HEK293 (cell line): ENCODE measurements at regions not wholly inside any gene's neighbourhood (a gene's known extent, or its start where the extent isn't known, plus 50 kb on each side); places are given as distances from the start of the nearest gene placed in this dataset.

Experiments used
- CTCF ChIA-PET: fragments of 350-600 bp; formaldehyde crosslinking; extraction: SDS; loops from one replicate; lab custom pipeline; 2021; ENCODE audit warnings: antibody characterized with exemption; lab: Yijun Ruan, JAX
- POLR2A ChIA-PET: fragments of 300-600 bp; formaldehyde crosslinking; extraction: SDS; loops from one replicate; lab custom pipeline; 2020; ENCODE audit warnings: antibody characterized with exemption, inconsistent platforms; lab: Yijun Ruan, JAX
- H3K27ac ChIP-seq: fragments of 200-500 bp; sonication (Bioruptor generic); 2 replicates; pipeline ENCODE4 v1.5.1; 2014; ENCODE audit warnings: low read depth, low read length, control low read depth, inconsistent platforms; ENCODE audit errors: extremely low read depth
- H3K36me3 ChIP-seq, 2 experiments: fragments of 200-500 bp in 1 of 2; sonication (Bioruptor generic) in 1 of 2; 1 replicate in 1 of 2; 2 replicates in 1 of 2; pipeline ENCODE4 v1.5.1; 2014 to 2017; ENCODE audit warnings: inconsistent platforms in 2 of 2, low read length in 2 of 2; ENCODE audit not compliant: control insufficient read depth in 2 of 2, insufficient read depth in 1 of 2
- H3K4me1 ChIP-seq: fragments of 200-500 bp; sonication (Bioruptor generic); 2 replicates; pipeline ENCODE4 v1.5.1; 2014; ENCODE audit warnings: mild to moderate bottlenecking, low read length, inconsistent platforms; ENCODE audit not compliant: control insufficient read depth, insufficient read depth
- H3K4me3 ChIP-seq: 2 replicates; pipeline ENCODE4 v1.5.1; 2011; ENCODE audit warnings: low read depth, mild to moderate bottlenecking, control low read depth, low read length, moderate library complexity
- H3K9me3 ChIP-seq: fragments of 200-500 bp; sonication (Bioruptor generic); 2 replicates; pipeline ENCODE4 v1.5.1; 2014; ENCODE audit warnings: low read depth, low read length, inconsistent platforms; ENCODE audit not compliant: control insufficient read depth, insufficient read depth
- OSR2 ChIP-seq: fragments of 450-650 bp; formaldehyde crosslinking; IDR thresholded peaks from 2 replicates; pipeline ENCODE4 v1.5.1; 2016; ENCODE audit warnings: missing biosample characterization, missing genetic modification characterization
- PBX3 ChIP-seq: sonication (generic); formaldehyde crosslinking; IDR thresholded peaks from 2 replicates; pipeline ENCODE4 v1.8.1; 2022; ENCODE audit warnings: mild to moderate bottlenecking, moderate library complexity, missing genetic modification reagents
- SALL2 ChIP-seq: fragments of 450-650 bp; formaldehyde crosslinking; IDR thresholded peaks from 2 replicates; pipeline ENCODE4 v1.5.0; 2017; ENCODE audit warnings: missing biosample characterization, mild to moderate bottlenecking, missing genetic modification characterization, borderline replicate concordance
- SETDB1 ChIP-seq: IDR thresholded peaks from one replicate; pipeline ENCODE4 v1.6.1; 2017; ENCODE audit warnings: mild to moderate bottlenecking, low read length, moderate library complexity, mixed read lengths; ENCODE audit not compliant: insufficient read length
- WT1 ChIP-seq: fragments of 450-650 bp; formaldehyde crosslinking; IDR thresholded peaks from 2 replicates; pipeline ENCODE4 v1.5.1; 2016; ENCODE audit warnings: missing biosample characterization, missing genetic modification characterization
- ZBTB10 ChIP-seq: fragments of 450-650 bp; formaldehyde crosslinking; IDR thresholded peaks from 2 replicates; pipeline ENCODE4 v1.5.1; 2016; ENCODE audit warnings: missing biosample characterization, missing genetic modification characterization
- ZBTB17 ChIP-seq: fragments of 450-650 bp; formaldehyde crosslinking; IDR thresholded peaks from 2 replicates; pipeline ENCODE4 v1.5.1; 2016; ENCODE audit warnings: missing biosample characterization, missing genetic modification characterization
- ZBTB21 ChIP-seq: fragments of 450-650 bp; formaldehyde crosslinking; IDR thresholded peaks from 2 replicates; pipeline ENCODE4 v1.5.1; 2017; ENCODE audit warnings: missing biosample characterization, missing genetic modification characterization
- ZNF248 ChIP-seq: fragments of 450-650 bp; formaldehyde crosslinking; IDR thresholded peaks from 2 replicates; pipeline ENCODE4 v1.5.1; 2017; ENCODE audit warnings: missing biosample characterization, missing genetic modification characterization
- ZNF366 ChIP-seq: fragments of 450-650 bp; formaldehyde crosslinking; conservative IDR thresholded peaks from 2 replicates; pipeline ENCODE4 v1.5.1; 2016; ENCODE audit warnings: missing biosample characterization, missing genetic modification characterization
- ZNF391 ChIP-seq: fragments of 450-650 bp; formaldehyde crosslinking; IDR thresholded peaks from 2 replicates; pipeline ENCODE4 v1.5.1; 2016; ENCODE audit warnings: low read depth, missing biosample characterization, missing genetic modification characterization, borderline replicate concordance
- ZNF398 ChIP-seq: fragments of 450-650 bp; formaldehyde crosslinking; IDR thresholded peaks from 2 replicates; pipeline ENCODE4 v1.5.1; 2017; ENCODE audit warnings: missing biosample characterization, missing genetic modification characterization
- ZNF416 ChIP-seq: fragments of 450-650 bp; formaldehyde crosslinking; IDR thresholded peaks from 2 replicates; pipeline ENCODE4 v1.5.1; 2016; ENCODE audit warnings: missing biosample characterization, missing genetic modification characterization
- ZNF514 ChIP-seq: fragments of 450-650 bp; formaldehyde crosslinking; IDR thresholded peaks from 2 replicates; pipeline ENCODE4 v1.5.1; 2016; ENCODE audit warnings: missing biosample characterization, missing genetic modification characterization
- ZNF623 ChIP-seq: fragments of 450-650 bp; formaldehyde crosslinking; IDR thresholded peaks from 2 replicates; pipeline ENCODE4 v1.5.1; 2016; ENCODE audit warnings: missing biosample characterization, missing genetic modification characterization
- ZNF747 ChIP-seq: fragments of 450-650 bp; formaldehyde crosslinking; IDR thresholded peaks from 2 replicates; pipeline ENCODE4 v1.5.1; 2016; ENCODE audit warnings: missing biosample characterization, missing genetic modification characterization

DNA sequence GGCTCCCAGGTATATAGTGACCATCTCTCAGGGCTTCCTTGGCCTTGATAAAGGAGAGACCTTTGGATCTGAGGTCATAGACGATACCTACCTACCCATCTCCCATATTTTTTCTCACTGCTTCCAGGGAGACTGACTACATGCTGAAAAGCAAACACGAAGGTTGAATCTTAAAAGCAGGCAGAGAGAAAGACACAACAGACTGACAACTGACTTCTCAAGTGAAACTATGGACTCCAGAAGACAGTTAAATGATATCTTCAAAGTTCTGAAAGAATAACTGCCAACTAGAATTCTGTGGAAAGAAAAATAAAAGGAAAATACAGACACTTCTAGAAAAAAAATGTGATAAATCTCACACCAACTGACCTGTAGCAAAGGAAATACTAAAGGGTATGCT, 76.5 kb upstream of the HAAO start:
- POLR2A ChIA-PET = no interaction called here
- Histone ChIP-seq H3K27ac (no peak overlapping the region), H3K4me3 (no peak overlapping the region)
- TF ChIP-seq ZNF747 (no peak), SETDB1 (peak; percentile 77)
- TF ChIP-seq, all 188 proteins: peak for 1
- H3K36me3 ChIP-seq = no peaks in the 10 kb centered on the region
- CTCF ChIA-PET = no interaction called here
- H3K4me1 ChIP-seq = no peaks in the 10 kb centered on the region
- no peaks in the 10 kb centered on the region for H3K9me3 ChIP-seq

- CTCF ChIA-PET = interaction anchor here (1.1 kb wide), 1 partner anchor 9 kb away, joined by 5 read pairs; no protein-coding TSS in a partner anchor
Observed at GRCh38 chr2:42868096-42868495, 75.7 kb upstream of the HAAO start.

More at GRCh38 chr2:42868096-42868495, 75.7 kb upstream of the HAAO start:
- Histone ChIP-seq H3K36me3 (no peaks in the 10 kb centered on the region), H3K9me3 (no peaks in the 10 kb centered on the region), H3K4me1 (no peaks in the 10 kb centered on the region), H3K27ac (no peak overlapping the region), H3K4me3 (no peak overlapping the region)
- TF ChIP-seq ZNF366 (tag by site-specific recombination) (no peak), ZNF514 (tag by site-specific recombination) (no peak), SALL2 (tag by site-specific recombination) (no peak), ZNF248 (tag by site-specific recombination) (no peak), OSR2 (tag by site-specific recombination) (no peak), PBX3 (CRISPR knock-in tag) (no peak), ZNF747 (no peak), ZNF416 (tag by site-specific recombination) (no peak), ZBTB10 (tag by site-specific recombination) (no peak), WT1 (no peak), ZNF623 (tag by site-specific recombination) (no peak), ZNF398 (tag by site-specific recombination) (no peak), ZBTB17 (no peak), ZBTB21 (tag by site-specific recombination) (no peak), ZNF391 (tag by site-specific recombination) (no peak)
- POLR2A ChIA-PET = no interaction called here
